ENCODE measurements at regions not wholly inside any gene's neighbourhood (a gene's known extent, or its start where the extent isn't known, plus 50 kb on each side); places are given as distances from the start of the nearest gene placed in this dataset.

- ChIA-PET RAD21 (ENCODE audit: low non-redundant PET in 1 of 2, low total read pairs in 2 of 2, uncharacterized antibody in 2 of 2, unreplicated experiment in 2 of 2) (no interaction called here), CTCF (no interaction called here), POLR2A (no interaction called here)
- no TSS peak for BruUV-seq (replicated peaks)
- ATAC-seq: no peak
- Histone ChIP-seq H3K9me2 (ENCODE audit: insufficient read depth) (no peaks in the 10 kb centered on the region), H3K79me2 (ENCODE audit: insufficient read depth, low read length) (no peaks in the 10 kb centered on the region), H3K36me3 (ENCODE audit: control insufficient read depth in 1 of 2, insufficient read depth in 2 of 2, low read length in 2 of 2) (no peaks in the 10 kb centered on the region), H3K27me3 (ENCODE audit: insufficient read depth, low read length) (no peaks in the 10 kb centered on the region), H3K27ac (ENCODE audit: low read depth, low read length) (no peak overlapping the region), H2AFZ (ENCODE audit: low read depth, low read length, poor library complexity, severe bottlenecking) (no peak overlapping the region), H3K9me3 (ENCODE audit: control insufficient read depth in 1 of 2, insufficient read depth in 1 of 2, low read depth in 1 of 2, low read length in 2 of 2) (no peaks in the 10 kb centered on the region), H4K20me1 (ENCODE audit: insufficient read depth) (no peaks in the 10 kb centered on the region), H3K9ac (ENCODE audit: low read length) (no peak overlapping the region), H3K4me2 (ENCODE audit: low read length) (no peak overlapping the region), H3K4me1 (ENCODE audit: control insufficient read depth in 1 of 2, insufficient read depth in 2 of 2, low read length in 2 of 2) (no peaks in the 10 kb centered on the region), H3K4me3 (replicated peaks in 1 of 2; ENCODE audit: low read depth in 1 of 2, low read length in 2 of 2) (no peak overlapping the region)
- TF ChIP-seq MAX (IDR thresholded peaks at IDR 0.05) (peak; percentile 36; the same call in 1 of the 2 replicates), EGR1 (IDR thresholded peaks at IDR 0.05; ENCODE audit: low read depth) (no peak), ZBTB33 (IDR thresholded peaks at IDR 0.05; ENCODE audit: extremely low read depth, insufficient replicate concordance, low read length) (no peak)
- intact Hi-C loops (cut with micrococcal nuclease): no loop called here
- DNase-seq (ENCODE audit: low read depth, low spot score): no peak
Measured at GRCh38 chr11:122045181-122045586, 70.8 kb downstream of the BLID start.

- H3K27me3 ChIP-seq (ENCODE audit: insufficient read depth, low read length): no peaks in the 10 kb centered on the region
- H3K4me1 ChIP-seq (ENCODE audit: control insufficient read depth in 1 of 2, insufficient read depth in 2 of 2, low read length in 2 of 2): no peaks in the 10 kb centered on the region
- no peak overlapping the region for H3K27ac ChIP-seq (ENCODE audit: low read depth, low read length)
- CTCF ChIA-PET: no interaction called here
- DNase-seq (ENCODE audit: low read depth, low spot score) (no peak), ATAC-seq (no peak)
- RAD21 ChIA-PET (ENCODE audit: low non-redundant PET in 1 of 2, low total read pairs in 2 of 2, uncharacterized antibody in 2 of 2, unreplicated experiment in 2 of 2): no interaction called here
- POLR2A ChIA-PET: no interaction called here
- H3K36me3 ChIP-seq (ENCODE audit: control insufficient read depth in 1 of 2, insufficient read depth in 2 of 2, low read length in 2 of 2): no peaks in the 10 kb centered on the region
- intact Hi-C loops (cut with micrococcal nuclease): no loop called here
- no peaks in the 10 kb centered on the region for H4K20me1 ChIP-seq (ENCODE audit: insufficient read depth)
- no peaks in the 10 kb centered on the region for H3K79me2 ChIP-seq (ENCODE audit: insufficient read depth, low read length)
- no peak overlapping the region for H3K9ac ChIP-seq (ENCODE audit: low read length)
- H3K9me2 ChIP-seq (ENCODE audit: insufficient read depth): no peaks in the 10 kb centered on the region
- no peak overlapping the region for H2AFZ ChIP-seq (ENCODE audit: low read depth, low read length, poor library complexity, severe bottlenecking)
- no TSS peak for BruUV-seq (replicated peaks)
- H3K4me2 ChIP-seq (ENCODE audit: low read length): no peak overlapping the region
- TF ChIP-seq SIN3A (IDR thresholded peaks at IDR 0.05; ENCODE audit: low read depth) (no peak), POLR2AphosphoS5 (IDR thresholded peaks at IDR 0.05; ENCODE audit: low read depth, low read length) (no peak), REST (IDR thresholded peaks at IDR 0.05; ENCODE audit: low read depth) (no peak), MAX (IDR thresholded peaks at IDR 0.05) (no peak), CTCF (IDR thresholded peaks at IDR 0.05 in 2 of 3, conservative IDR thresholded peaks at IDR 0.05 in 1 of 3; ENCODE audit: borderline replicate concordance in 1 of 3, insufficient read depth in 1 of 3, low read depth in 2 of 3, low read length in 2 of 3) (no peak)
- no peaks in the 10 kb centered on the region for H3K9me3 ChIP-seq (ENCODE audit: control insufficient read depth in 1 of 2, insufficient read depth in 1 of 2, low read depth in 1 of 2, low read length in 2 of 2)
- no peak overlapping the region for H3K4me3 ChIP-seq (replicated peaks in 1 of 2; ENCODE audit: low read depth in 1 of 2, low read length in 2 of 2)
Measured at GRCh38 chr11:122044086-122044485, 71.9 kb downstream of the BLID start.

Data from HCT116 (cell line).